ENCODE measurements at regions not wholly inside any gene's neighbourhood (a gene's known extent, or its start where the extent isn't known, plus 50 kb on each side); places are given as distances from the start of the nearest gene placed in this dataset.

DNA sequence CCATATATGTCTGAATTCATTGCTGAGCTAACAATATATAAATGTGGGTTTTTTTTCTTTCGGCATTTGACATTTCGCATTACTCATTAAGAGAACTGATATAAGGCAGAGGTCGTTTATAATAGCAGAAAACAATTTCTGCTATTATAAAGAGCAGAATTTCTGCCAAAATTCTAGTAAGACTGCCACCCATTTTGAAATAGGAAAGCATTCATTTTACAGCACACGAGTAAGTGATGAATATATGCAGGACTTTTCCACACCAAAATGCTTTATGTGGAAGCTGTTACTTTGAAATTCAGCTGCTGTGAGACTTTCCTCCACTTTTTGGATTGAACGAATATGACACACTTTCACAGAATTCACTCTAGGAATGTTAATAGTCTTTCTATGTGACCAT is 610.9 kb upstream of the MAN1A1 start (continued):
- TF ChIP-seq, protein P1, sequence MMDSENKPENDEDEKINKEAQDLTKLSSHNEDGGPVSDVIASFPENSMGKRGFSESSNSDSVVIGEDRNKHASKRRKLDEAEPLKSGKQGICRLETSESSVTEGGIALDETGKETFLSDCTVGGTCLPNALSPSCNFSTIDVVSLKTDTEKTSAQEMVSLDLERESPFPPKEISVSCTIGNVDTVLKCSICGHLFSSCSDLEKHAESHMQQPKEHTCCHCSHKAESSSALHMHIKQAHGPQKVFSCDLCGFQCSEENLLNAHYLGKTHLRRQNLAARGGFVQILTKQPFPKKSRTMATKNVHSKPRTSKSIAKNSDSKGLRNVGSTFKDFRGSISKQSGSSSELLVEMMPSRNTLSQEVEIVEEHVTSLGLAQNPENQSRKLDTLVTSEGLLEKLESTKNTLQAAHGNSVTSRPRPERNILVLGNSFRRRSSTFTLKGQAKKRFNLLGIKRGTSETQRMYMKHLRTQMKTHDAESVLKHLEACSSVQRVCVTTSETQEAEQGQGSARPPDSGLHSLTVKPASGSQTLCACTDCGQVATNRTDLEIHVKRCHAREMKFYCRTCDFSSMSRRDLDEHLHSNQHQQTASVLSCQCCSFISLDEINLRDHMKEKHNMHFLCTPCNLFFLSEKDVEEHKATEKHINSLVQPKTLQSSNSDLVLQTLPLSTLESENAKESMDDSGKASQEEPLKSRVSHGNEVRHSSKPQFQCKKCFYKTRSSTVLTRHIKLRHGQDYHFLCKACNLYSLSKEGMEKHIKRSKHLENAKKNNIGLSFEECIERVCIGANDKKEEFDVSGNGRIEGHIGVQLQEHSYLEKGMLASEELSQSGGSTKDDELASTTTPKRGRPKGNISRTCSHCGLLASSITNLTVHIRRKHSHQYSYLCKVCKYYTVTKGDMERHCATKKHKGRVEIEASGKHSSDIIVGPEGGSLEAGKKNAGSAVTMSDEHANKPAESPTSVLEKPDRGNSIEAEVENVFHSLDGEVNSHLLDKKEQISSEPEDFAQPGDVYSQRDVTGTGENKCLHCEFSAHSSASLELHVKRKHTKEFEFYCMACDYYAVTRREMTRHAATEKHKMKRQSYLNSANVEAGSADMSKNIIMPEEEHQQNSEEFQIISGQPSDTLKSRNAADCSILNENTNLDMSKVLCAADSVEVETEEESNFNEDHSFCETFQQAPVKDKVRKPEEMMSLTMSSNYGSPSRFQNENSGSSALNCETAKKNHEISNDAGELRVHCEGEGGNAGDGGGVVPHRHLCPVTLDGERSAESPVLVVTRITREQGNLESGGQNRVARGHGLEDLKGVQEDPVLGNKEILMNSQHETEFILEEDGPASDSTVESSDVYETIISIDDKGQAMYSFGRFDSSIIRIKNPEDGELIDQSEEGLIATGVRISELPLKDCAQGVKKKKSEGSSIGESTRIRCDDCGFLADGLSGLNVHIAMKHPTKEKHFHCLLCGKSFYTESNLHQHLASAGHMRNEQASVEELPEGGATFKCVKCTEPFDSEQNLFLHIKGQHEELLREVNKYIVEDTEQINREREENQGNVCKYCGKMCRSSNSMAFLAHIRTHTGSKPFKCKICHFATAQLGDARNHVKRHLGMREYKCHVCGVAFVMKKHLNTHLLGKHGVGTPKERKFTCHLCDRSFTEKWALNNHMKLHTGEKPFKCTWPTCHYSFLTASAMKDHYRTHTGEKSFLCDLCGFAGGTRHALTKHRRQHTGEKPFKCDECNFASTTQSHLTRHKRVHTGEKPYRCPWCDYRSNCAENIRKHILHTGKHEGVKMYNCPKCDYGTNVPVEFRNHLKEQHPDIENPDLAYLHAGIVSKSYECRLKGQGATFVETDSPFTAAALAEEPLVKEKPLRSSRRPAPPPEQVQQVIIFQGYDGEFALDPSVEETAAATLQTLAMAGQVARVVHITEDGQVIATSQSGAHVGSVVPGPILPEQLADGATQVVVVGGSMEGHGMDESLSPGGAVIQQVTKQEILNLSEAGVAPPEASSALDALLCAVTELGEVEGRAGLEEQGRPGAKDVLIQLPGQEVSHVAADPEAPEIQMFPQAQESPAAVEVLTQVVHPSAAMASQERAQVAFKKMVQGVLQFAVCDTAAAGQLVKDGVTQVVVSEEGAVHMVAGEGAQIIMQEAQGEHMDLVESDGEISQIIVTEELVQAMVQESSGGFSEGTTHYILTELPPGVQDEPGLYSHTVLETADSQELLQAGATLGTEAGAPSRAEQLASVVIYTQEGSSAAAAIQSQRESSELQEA (IDR thresholded peaks at IDR 0.05; ENCODE audit: low read depth), result no peak
- TF ChIP-seq, protein P2, sequence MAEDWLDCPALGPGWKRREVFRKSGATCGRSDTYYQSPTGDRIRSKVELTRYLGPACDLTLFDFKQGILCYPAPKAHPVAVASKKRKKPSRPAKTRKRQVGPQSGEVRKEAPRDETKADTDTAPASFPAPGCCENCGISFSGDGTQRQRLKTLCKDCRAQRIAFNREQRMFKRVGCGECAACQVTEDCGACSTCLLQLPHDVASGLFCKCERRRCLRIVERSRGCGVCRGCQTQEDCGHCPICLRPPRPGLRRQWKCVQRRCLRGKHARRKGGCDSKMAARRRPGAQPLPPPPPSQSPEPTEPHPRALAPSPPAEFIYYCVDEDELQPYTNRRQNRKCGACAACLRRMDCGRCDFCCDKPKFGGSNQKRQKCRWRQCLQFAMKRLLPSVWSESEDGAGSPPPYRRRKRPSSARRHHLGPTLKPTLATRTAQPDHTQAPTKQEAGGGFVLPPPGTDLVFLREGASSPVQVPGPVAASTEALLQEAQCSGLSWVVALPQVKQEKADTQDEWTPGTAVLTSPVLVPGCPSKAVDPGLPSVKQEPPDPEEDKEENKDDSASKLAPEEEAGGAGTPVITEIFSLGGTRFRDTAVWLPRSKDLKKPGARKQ (CRISPR knock-in tag; IDR thresholded peaks at IDR 0.05), result no peak
- TF ChIP-seq ASH1L (IDR thresholded peaks at IDR 0.05; ENCODE audit: borderline replicate concordance, low read depth, partially characterized antibody) (no peak), SMC3 (conservative IDR thresholded peaks at IDR 0.05; ENCODE audit: insufficient read depth, low read depth, low read length) (no peak), RCOR1 (IDR thresholded peaks at IDR 0.05; ENCODE audit: borderline replicate concordance in 1 of 2, low read depth in 2 of 2, low read length in 2 of 2) (no peak), KDM4B (IDR thresholded peaks at IDR 0.05; ENCODE audit: borderline replicate concordance in 2 of 2, low read depth in 1 of 2) (no peak)
